GM13976 (cell line): ENCODE measurements at regions not wholly inside any gene's neighbourhood (a gene's known extent, or its start where the extent isn't known, plus 50 kb on each side); places are given as distances from the start of the nearest gene placed in this dataset.
A peak's percentile ranks its signal among the peaks of the same experiment; 100 is the strongest.

Experiments used
- DNase-seq: peaks from one replicate; pipeline ENCODE4 v3.0.0; 2012; ENCODE audit warnings: low spot score
- CTCF ChIP-seq: IDR thresholded peaks from 2 replicates; pipeline ENCODE4 v1.5.1; 2012; ENCODE audit warnings: borderline replicate concordance, mild to moderate bottlenecking; ENCODE audit not compliant: insufficient read depth; ENCODE audit errors: extremely low read depth, missing control alignments, control extremely low read depth
- in situ Hi-C: fragments of 300-500 bp; cut with MboI; formaldehyde crosslinking; loops from one replicate; pipeline ENCODE4 v1.12.0; 2022; ENCODE audit warnings: low sequenced_read_pairs, mixed read lengths, inconsistent platforms; ENCODE audit not compliant: unreplicated experiment

GRCh38 chr1:168441745-168442144, 102.1 kb downstream of the XCL2 start:
- in situ Hi-C loops, result loop anchor here (10.0 to 25.0 kb wide), 2 partner anchors 123 to 896 kb away; no protein-coding TSS in a partner anchor
- no peak for TF ChIP-seq CTCF
- DNase-seq, result no peak

GRCh38 chr1:168439456-168440375, 104.1 kb downstream of the XCL2 start:
- in situ Hi-C loops, result loop anchor here (10.0 to 25.0 kb wide), 2 partner anchors 125 to 898 kb away; no protein-coding TSS in a partner anchor

GRCh38 chr1:168438626-168439025, 105.2 kb downstream of the XCL2 start:
- TF ChIP-seq CTCF, result no peak
- in situ Hi-C loops, result loop anchor here (25.0 kb wide), 1 partner anchor 899 kb away; no protein-coding TSS in a partner anchor
- DNase-seq, result no peak

More at GRCh38 chr1:168439456-168440375, 104.1 kb downstream of the XCL2 start:
- peak; percentile 63 for TF ChIP-seq CTCF
- DNase-seq, result peak; percentile 68

GRCh38 chr1:168437821-168438220, 106.0 kb downstream of the XCL2 start:
- no peak for TF ChIP-seq CTCF
- in situ Hi-C loops, result loop anchor here (25.0 kb wide), 1 partner anchor 899 kb away; no protein-coding TSS in a partner anchor
- DNase-seq, result no peak

- in situ Hi-C loops, result loop anchor here (25.0 kb wide), 1 partner anchor 902 kb away; no protein-coding TSS in a partner anchor
- no peak for DNase-seq
Measured at GRCh38 chr1:168435439-168435838, 108.4 kb downstream of the XCL2 start.

More at GRCh38 chr1:168435439-168435838, 108.4 kb downstream of the XCL2 start:
- TF ChIP-seq CTCF, result no peak
